Naive B cell (primary cell): ENCODE measurements at regions not wholly inside any gene's neighbourhood (a gene's known extent, or its start where the extent isn't known, plus 50 kb on each side); places are given as distances from the start of the nearest gene placed in this dataset.

Source experiments
- ATAC-seq, 2 donors: fragments of 150-1000 bp; cut with Tn5 transposase; 2 replicates each; pipeline ENCODE4 v1.10.0; 2021; ENCODE audit warnings: low read depth in 2 of 2, mild to moderate bottlenecking in 2 of 2, moderate library complexity in 2 of 2
- DNase-seq: peaks from one replicate; pipeline ENCODE4 v3.0.0; 2022
- H3K27ac Mint-ChIP-seq, 6 donors: one replicate each; pipeline ENCODE4 v1.8.0; 2020 to 2022; ENCODE audit warnings: mild to moderate bottlenecking in 6 of 6, mixed read lengths in 6 of 6, moderate library complexity in 5 of 6, inconsistent platforms in 2 of 6
- H3K27me3 Mint-ChIP-seq, 3 donors: one replicate each; pipeline ENCODE4 v1.8.0; 2021 to 2022; ENCODE audit warnings: mixed read lengths in 3 of 3, mild to moderate bottlenecking in 1 of 3
- H3K36me3 Mint-ChIP-seq, 2 donors: one replicate each; pipeline ENCODE4 v1.8.0; 2020 to 2022; ENCODE audit warnings: mixed read lengths in 2 of 2, inconsistent platforms in 1 of 2, mild to moderate bottlenecking in 1 of 2
- H3K4me1 Mint-ChIP-seq, 3 donors: one replicate each; pipeline ENCODE4 v1.8.0; 2020 to 2022; ENCODE audit warnings: mixed read lengths in 3 of 3, inconsistent platforms in 1 of 3, mild to moderate bottlenecking in 1 of 3, moderate library complexity in 1 of 3
- H3K4me3 Mint-ChIP-seq, 8 donors: one replicate each; pipeline ENCODE4 v1.8.0; 2020 to 2022; ENCODE audit warnings: mild to moderate bottlenecking in 8 of 8, mixed read lengths in 8 of 8, moderate library complexity in 8 of 8, inconsistent platforms in 2 of 8
- H3K9me3 Mint-ChIP-seq, 7 donors: one replicate each; pipeline ENCODE4 v1.8.0; 2020 to 2022; ENCODE audit warnings: mixed read lengths in 7 of 7, mild to moderate bottlenecking in 5 of 7, inconsistent platforms in 2 of 7, moderate library complexity in 1 of 7

DNA sequence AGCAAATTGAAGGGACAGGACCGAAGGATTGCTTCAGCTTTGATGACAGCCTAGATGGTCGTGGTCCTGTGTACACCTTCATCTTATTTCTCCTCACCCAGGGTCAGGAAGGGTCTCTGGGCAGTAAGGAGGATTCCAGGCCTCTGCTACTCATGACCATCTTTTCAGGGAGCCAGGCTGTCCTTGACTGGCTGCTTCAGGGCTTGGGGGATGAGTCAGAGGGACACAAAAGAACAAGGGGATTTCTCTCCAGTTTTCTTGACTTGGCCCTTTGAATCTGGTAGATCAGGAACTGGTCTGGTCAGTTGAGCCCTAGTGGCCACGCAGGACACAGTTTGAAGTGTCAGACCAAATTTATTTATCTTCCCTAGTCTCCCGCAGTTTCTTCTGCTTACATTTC is 402.1 kb upstream of the CHD6 start:
- H3K27ac Mint-ChIP-seq = no peak overlapping the region
- H3K27me3 Mint-ChIP-seq = peaks cover 0 to 5% (median 4%) of the 10 kb centered on the region in 3 donors
- no peak for ATAC-seq

DNA sequence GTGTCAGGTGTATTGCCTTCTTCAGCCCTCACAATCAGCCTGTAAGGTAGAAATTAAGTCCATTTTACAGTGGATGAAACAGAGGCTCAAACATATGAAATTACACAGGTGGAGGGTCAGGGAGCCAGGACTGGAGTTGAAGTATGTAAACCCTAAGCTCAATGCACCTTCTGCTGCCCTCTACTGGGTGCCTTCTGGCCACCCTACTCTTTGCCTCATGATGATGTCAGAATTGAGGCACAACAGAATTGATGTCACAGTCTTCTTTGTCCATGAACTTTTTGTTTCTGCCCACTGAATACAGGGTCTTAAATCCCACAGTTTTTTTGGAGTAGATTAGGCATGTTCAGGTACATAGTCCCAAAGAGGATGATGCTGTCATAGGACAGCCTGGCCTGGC is 400.8 kb upstream of the CHD6 start:
- no peak for ATAC-seq
- no peaks in the 10 kb centered on the region for H3K4me1 Mint-ChIP-seq
- H3K27me3 Mint-ChIP-seq = peaks cover 0 to 5% (median 4%) of the 10 kb centered on the region in 3 donors
- no peaks in the 10 kb centered on the region for H3K36me3 Mint-ChIP-seq
- H3K9me3 Mint-ChIP-seq = peaks cover 2 to 22% (median 5%) of the 10 kb centered on the region in 7 donors
- DNase-seq = no peak
- H3K4me3 Mint-ChIP-seq = no peak overlapping the region
- no peak overlapping the region for H3K27ac Mint-ChIP-seq

More for the DNA sequence above, 402.1 kb upstream of the CHD6 start:
- Mint-ChIP-seq H3K4me3 (no peak overlapping the region), H3K9me3 (peaks cover 2 to 22% (median 6%) of the 10 kb centered on the region in 7 donors), H3K36me3 (no peaks in the 10 kb centered on the region), H3K4me1 (no peaks in the 10 kb centered on the region)
- no peak for DNase-seq

DNA sequence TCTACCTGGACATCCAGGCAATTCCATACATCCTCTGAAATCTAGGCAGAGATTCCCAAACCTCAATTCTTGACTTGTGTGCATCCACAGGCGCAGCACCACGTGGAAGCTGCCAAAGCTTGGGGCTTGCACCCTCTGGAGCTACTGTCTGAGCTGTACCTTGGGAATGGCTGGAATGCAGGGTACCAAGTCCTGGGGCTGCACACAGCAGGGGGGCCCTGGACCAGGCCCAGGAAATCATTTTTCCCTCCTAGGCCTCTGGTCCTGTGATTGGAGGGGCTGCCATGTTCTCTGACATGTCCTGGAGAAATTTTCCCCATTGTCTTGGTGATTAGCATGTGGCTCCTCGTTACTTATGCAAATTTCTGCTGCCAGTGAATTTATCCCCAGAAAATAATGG is 391.9 kb upstream of the CHD6 start:
- DNase-seq = no peak
- Mint-ChIP-seq H3K9me3 (peaks cover 13 to 31% (median 18%) of the 10 kb centered on the region in 7 donors), H3K4me3 (no peak overlapping the region), H3K27ac (no peak overlapping the region), H3K36me3 (peaks cover 0 to 7% of the 10 kb centered on the region in 2 donors), H3K27me3 (no peaks in the 10 kb centered on the region), H3K4me1 (no peaks in the 10 kb centered on the region)
- ATAC-seq = no peak

DNA sequence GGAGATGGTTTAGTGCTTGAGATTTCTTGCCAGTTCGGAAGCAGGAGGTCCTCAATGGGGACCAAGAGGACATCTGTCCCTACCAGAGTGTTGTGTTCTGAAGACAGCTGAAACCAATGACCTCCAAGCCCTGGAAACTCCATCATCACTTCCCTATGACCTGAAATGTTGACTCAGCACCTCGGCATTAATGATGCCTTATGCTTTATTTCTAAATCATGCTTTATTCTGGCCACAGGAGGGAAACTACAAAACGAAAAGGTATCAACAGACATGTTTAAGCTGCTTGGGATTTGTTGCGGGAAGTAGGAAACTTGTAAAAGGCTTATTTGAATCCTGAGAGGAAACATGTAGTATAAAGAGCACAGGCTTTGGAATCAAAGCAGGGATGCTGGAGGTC is 389.1 kb upstream of the CHD6 start:
- DNase-seq = no peak
- no peak for ATAC-seq
- Mint-ChIP-seq H3K27ac (no peak overlapping the region), H3K4me1 (no peaks in the 10 kb centered on the region), H3K4me3 (no peak overlapping the region), H3K9me3 (peaks cover 12 to 31% (median 18%) of the 10 kb centered on the region in 7 donors), H3K27me3 (no peaks in the 10 kb centered on the region), H3K36me3 (peaks cover 0 to 7% of the 10 kb centered on the region in 2 donors)

DNA sequence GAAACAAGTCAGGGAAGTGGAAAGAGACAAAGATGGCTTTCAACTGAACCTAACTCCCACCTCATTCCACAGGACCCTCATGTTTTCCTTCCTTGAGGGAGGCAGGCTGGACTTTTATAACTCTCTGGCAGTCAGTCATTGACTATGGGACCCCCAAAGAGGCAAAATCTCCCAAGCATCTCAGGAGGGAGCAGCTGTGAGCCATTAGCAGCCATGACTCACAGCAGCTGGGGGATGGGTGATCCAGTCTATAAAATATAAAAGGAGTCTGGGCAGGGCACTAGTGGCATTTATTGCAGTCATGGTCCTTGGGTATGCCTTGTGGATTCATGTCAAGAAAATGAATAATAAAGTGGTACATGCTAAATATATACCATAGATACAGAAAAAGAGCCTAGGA is 387.0 kb upstream of the CHD6 start:
- no peak for DNase-seq
- Mint-ChIP-seq H3K4me1 (no peaks in the 10 kb centered on the region), H3K9me3 (peaks cover 3 to 19% (median 8%) of the 10 kb centered on the region in 7 donors), H3K27ac (no peak overlapping the region), H3K4me3 (no peak overlapping the region), H3K36me3 (peaks cover 0 to under 1% of the 10 kb centered on the region in 2 donors), H3K27me3 (no peaks in the 10 kb centered on the region)
- no peak for ATAC-seq

DNA sequence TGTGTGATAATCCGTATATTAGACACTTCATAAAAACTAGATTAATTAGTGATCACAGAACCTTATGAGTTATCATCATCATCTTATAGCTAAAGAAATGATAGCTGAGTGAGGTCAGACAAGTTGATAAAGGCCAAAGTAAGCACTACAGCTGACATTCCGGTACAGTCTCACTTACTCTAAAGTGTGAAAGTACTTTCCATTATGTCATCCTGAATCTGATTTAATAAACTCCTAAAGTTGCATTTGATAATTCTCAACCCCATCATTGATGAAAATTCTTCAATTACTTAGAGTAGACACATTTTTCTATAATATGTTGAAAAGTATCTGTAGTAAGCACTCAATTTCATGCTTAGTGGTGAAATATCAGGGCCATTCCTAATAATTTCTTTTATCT is 385.2 kb upstream of the CHD6 start:
- Mint-ChIP-seq H3K9me3 (peaks cover 0 to 9% (median 5%) of the 10 kb centered on the region in 7 donors), H3K4me3 (no peak overlapping the region), H3K4me1 (no peaks in the 10 kb centered on the region), H3K27ac (no peak overlapping the region), H3K27me3 (no peaks in the 10 kb centered on the region), H3K36me3 (peaks cover 0 to 8% of the 10 kb centered on the region in 2 donors)
- ATAC-seq = no peak
- DNase-seq = no peak

DNA sequence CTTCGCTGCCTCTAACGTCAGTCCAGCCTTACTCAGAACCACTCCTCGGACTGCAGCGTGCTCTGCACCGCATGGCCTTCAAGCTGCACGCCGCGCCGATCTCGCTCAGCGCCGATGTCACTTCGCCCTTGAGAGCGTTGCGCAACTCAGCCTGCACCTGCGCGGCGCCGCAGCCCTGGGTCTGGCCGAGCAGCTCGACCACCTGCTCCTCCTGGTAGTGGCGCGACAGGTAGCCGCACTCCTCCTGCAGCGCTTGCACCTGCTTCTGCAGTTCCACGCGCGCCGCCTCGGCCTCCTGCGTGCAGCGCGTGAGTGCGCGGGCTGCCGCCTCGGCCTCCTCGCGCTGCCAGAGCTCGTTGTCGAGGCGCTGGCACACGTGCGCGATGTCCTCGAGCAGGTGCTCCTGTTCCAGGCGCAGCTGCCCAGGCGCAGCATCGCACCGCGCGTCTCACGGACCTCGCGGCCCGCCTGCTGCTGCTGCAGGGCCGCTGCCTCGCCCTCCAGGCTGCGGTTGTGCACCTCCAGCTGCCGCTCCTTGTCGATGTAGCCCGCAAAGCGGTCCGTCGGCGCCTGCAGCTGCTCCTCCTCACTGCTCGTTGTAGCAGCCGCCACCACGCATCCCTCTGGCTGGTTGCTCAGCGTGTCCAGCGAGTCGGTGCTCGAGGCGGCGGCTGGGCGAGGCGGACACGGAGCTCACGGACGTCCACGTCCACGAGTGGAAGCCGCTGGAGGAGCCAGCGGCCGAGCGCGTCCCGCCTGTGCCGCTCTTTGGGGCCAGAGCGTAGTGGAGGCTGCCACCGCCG is 380.6 kb upstream of the CHD6 start:
- Mint-ChIP-seq H3K27ac (no peak overlapping the region), H3K4me1 (no peaks in the 10 kb centered on the region), H3K27me3 (peaks cover 0 to 13% (median 0%) of the 10 kb centered on the region in 3 donors), H3K4me3 (no peak overlapping the region), H3K36me3 (peaks cover 0 to 8% of the 10 kb centered on the region in 2 donors), H3K9me3 (peaks cover 2 to 13% (median 6%) of the 10 kb centered on the region in 7 donors)
- no peak for ATAC-seq
- DNase-seq = no peak

DNA sequence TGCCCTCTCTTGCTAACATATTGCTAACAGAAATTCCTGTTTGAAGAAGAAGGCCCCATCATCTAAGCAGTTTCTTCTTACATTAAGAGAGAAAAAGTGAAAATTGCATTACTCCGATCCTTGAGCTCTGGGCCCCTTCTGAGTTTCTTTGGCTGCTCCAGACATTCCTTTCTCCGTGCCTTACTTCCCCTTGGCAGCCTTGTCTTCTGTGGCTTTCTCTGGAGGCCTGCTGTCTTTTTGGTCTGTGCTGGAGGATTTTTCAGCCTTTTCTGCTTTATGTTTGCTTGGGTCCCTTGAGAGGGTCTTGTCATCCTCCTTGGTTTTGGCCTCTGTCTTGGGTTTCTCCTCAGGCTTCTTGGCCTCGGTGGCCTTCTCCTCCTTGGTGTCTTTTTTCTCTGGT is 378.8 kb upstream of the CHD6 start:
- H3K4me3 Mint-ChIP-seq = no peak overlapping the region
- peaks cover 0 to 8% of the 10 kb centered on the region in 2 donors for H3K36me3 Mint-ChIP-seq
- H3K4me1 Mint-ChIP-seq = no peaks in the 10 kb centered on the region
- peaks cover 0 to 13% (median 0%) of the 10 kb centered on the region in 3 donors for H3K27me3 Mint-ChIP-seq
- H3K27ac Mint-ChIP-seq = no peak overlapping the region
- DNase-seq (no peak), ATAC-seq (no peak)
- H3K9me3 Mint-ChIP-seq = peaks cover 2 to 13% (median 6%) of the 10 kb centered on the region in 7 donors

DNA sequence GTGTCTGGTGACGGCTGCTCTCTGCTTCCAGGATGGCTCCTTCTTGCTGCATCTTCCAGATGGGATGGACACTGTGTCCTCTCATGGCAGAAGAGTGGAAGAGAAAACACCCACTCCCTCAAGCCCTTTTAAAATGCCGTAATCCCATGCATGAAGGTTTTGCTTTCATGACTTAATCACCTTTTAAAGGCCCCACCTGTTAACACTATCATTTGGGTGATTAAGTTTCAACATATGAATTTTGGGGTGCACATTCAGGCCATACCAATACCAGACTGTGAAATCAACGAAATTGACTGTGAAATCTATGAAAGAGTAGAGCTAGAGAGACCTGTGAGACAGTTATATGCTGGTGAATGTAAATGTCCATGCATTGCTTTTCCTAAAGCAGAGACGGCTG is 374.3 kb upstream of the CHD6 start:
- Mint-ChIP-seq H3K36me3 (no peaks in the 10 kb centered on the region), H3K27me3 (peaks cover 0 to 5% (median 0%) of the 10 kb centered on the region in 3 donors), H3K4me3 (no peak overlapping the region), H3K9me3 (peaks cover 0 to 6% (median 2%) of the 10 kb centered on the region in 7 donors), H3K27ac (no peak overlapping the region), H3K4me1 (no peaks in the 10 kb centered on the region)
- no peak for ATAC-seq
- DNase-seq = no peak

DNA sequence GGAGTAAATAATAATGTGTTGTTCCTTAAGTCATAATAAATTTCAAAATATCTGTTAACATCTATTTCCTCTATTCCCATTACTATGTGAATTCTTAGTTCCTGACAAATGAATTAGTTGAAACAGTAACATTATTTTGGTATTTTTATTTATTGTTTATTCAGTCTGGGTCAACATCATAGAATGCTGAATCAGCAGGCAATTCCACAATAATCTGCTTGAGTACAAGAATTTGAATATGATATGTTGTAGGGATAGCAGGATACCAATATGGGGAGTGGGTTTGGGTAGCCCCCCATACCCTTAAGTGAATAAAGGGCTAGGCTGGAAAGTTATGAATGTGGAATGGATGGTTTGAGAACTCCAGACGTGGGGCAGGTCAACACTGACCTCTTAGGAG is 373.2 kb upstream of the CHD6 start:
- H3K4me3 Mint-ChIP-seq = no peak overlapping the region
- H3K27ac Mint-ChIP-seq = no peak overlapping the region
- no peaks in the 10 kb centered on the region for H3K4me1 Mint-ChIP-seq
- H3K36me3 Mint-ChIP-seq = no peaks in the 10 kb centered on the region
- peaks cover 0 to 6% (median 0%) of the 10 kb centered on the region in 7 donors for H3K9me3 Mint-ChIP-seq
- no peaks in the 10 kb centered on the region for H3K27me3 Mint-ChIP-seq
- no peak for DNase-seq
- no peak for ATAC-seq

DNA sequence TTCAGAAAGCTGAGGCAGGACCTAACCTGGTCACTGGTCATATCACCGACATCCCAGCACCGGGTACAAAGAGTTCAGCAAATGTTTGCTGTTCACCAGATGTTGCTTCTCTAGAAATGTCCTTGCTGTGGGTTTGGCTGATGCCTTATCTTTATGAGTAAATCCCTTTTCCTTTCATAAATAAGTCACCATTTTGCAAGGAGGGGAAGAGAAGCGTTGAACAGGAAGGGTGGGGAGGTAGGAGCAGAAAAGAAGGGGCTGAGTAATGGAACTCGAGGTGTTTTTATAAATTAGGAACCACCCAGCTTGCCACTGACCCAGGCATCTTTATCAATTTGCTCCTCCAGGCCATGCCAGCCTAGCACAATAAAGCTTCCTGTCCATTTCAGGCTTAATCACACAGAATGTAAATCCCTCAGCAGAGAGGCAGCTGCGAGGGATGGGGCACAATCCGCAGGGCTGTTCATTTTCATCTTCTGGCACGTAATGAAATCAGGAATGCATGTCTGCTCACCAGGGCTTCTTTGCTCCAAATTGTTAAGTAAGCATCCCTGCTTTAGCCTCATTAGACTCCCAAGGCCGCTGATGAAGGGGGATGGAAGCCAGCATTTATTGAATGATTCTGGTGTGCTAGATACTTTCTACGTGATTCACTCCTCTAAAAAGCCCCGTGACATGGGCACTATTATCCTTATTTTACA is 371.9 kb upstream of the CHD6 start:
- DNase-seq (no peak), ATAC-seq (no peak)
- Mint-ChIP-seq H3K4me3 (no peak overlapping the region), H3K27me3 (no peaks in the 10 kb centered on the region), H3K36me3 (no peaks in the 10 kb centered on the region), H3K9me3 (peaks cover 0 to 3% (median 0%) of the 10 kb centered on the region in 7 donors), H3K27ac (peak overlapping the region in 1 of 6 donors; percentile 57), H3K4me1 (no peaks in the 10 kb centered on the region)

DNA sequence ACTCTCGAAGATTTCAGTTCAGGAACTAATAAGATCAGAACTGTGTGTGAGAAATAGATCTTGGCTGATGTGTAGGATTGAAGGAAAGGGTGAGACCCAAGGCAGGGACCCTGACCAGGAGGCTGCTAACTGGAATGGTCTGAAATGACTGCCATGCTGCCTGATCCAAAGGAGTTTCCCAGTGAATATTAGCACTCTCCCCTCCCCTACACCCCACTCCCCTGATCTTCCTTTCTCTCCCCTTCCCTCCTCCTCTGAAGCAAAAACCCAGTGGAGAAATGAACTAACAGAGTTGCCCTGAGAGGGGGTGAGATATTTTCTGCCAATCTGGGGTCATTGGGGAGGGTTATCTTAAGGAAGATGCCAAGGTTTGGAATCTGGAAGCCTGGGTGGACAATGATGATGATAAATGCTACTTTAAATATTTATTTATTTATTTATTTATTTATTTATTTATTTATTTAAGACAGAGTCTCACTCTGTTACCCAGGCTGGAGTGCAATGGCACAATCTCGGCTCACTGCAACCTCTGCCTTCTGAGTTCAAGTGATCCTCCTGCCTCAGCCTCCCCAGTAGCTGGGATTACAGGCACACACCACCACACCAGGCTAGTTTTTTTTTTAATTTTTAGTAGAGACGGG is 371.0 kb upstream of the CHD6 start:
- no peak for DNase-seq
- H3K27me3 Mint-ChIP-seq = no peaks in the 10 kb centered on the region
- no peak overlapping the region for H3K4me3 Mint-ChIP-seq
- H3K36me3 Mint-ChIP-seq = no peaks in the 10 kb centered on the region
- no peak for ATAC-seq
- H3K9me3 Mint-ChIP-seq = peaks cover 0 to 6% (median 3%) of the 10 kb centered on the region in 7 donors
- no peaks in the 10 kb centered on the region for H3K4me1 Mint-ChIP-seq
- no peak overlapping the region for H3K27ac Mint-ChIP-seq

DNA sequence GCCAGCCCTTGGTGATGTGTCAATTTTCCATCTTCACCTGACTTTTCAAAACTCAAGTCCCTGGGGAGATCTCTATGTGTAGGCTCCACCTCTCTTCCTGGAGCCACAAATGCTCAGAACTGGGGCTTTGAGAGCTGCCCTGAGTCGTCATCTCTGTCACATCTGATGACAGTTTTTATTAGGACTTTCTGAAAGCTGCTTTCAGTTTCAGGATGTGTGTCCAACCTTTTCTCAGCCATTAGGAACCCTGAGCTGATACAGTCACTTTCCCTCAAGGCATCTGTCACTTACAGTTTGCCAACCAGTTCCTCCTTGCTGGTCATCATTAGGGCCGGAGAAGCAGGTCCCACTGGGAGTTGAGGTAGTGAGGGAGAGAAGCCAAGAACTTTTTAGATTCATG is 365.9 kb upstream of the CHD6 start:
- ATAC-seq = no peak

More for the DNA sequence above, 365.9 kb upstream of the CHD6 start:
- H3K27ac Mint-ChIP-seq = peak overlapping the region in 1 of 6 donors; percentile 60
- no peak for DNase-seq
- peaks cover 0 to 15% (median 3%) of the 10 kb centered on the region in 7 donors for H3K9me3 Mint-ChIP-seq
- H3K36me3 Mint-ChIP-seq = no peaks in the 10 kb centered on the region
- H3K4me3 Mint-ChIP-seq = no peak overlapping the region
- no peaks in the 10 kb centered on the region for H3K4me1 Mint-ChIP-seq
- H3K27me3 Mint-ChIP-seq = no peaks in the 10 kb centered on the region
